GM19452 (cell line): ENCODE measurements at regions not wholly inside any gene's neighbourhood (a gene's known extent, or its start where the extent isn't known, plus 50 kb on each side); places are given as distances from the start of the nearest gene placed in this dataset.
"Not testable (repeated sequence)": the region's sequence is repeated elsewhere in the genome, so short reads cannot be mapped to it uniquely, and the experiment has no call there.

Experiments used
- ATAC-seq: cut with Tn5 transposase; IDR thresholded peaks from one replicate; pipeline ENCODE4 v1.9.1; 2021; ENCODE audit not compliant: unreplicated experiment

DNA sequence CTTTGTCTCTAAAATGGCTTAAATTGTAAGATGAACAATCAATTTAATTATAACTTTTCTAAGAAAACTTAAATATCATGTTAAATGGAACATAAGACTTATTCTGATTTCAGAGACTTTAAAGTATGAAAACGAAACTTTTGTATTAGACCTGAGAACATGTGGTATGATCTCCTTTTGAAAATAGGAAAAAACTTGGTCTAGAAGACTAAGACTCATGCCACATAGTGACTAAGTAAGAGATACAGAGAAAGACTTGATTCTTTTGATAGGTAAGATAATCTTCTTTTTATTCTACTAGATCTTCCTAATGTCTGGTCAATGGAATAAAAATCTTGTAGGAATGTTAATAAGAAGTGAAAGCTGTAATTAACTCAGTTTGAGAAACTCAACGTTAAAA, 326.3 kb upstream of the GRIA3 start:
- no peak for ATAC-seq

DNA sequence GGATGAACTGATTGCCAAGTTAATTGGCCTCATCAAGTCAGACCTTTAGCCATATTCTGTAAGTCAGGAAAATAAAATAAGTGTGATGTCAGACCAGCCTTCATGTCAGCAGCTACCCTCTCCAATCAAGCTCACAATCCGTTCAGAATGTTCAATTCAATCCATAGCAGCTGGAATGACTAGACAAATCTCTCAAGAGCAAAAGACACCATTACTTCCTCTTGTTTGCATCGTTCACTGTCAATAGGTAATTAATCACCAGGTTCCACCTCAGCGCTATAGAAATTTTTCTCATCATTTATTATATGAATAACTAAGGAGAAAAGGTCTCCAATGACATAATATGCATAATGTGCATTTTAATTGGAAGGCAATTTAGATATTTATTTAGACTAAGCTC, 321.0 kb upstream of the GRIA3 start:
- ATAC-seq, result no peak

DNA sequence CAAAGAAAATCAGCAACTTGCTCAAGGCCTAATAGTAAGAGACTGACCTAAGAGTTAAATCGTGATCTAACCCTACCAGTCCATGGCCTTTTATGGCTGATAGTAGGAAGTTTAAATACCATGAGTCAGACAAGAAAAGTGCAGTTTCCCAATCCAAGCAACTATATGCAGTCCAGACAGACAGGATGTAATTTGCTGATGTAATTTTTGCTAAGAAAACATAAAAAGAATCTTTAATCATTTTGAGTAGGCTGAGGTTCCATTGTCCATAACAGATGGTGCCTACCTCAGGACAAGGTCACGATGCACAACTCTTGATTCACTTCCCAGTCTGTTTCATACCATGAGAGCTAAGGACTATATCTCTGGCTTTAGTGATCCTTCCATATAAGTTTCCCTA, 317.5 kb upstream of the GRIA3 start:
- no peak for ATAC-seq

GRCh38 chrX:122868631-122869030, 315.4 kb upstream of the GRIA3 start:
- no peak for ATAC-seq

DNA sequence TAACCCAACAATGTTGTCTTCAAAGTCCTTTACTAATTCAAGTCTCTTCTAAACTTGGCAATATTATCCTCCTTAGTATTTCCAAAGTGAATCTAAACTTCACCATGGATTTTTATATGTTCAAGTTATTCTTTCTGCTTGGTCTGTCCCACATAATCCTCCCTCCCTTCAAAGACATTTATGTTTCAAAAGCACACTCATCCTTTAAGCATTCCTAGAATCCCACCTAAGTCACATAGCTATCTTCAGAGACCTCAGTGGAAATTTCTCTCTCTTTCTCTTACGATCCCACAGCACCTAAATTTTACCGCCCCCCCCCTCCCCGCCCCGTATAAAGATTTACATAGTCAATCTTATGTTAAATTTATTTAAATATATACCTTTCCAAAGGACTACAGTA, 314.9 kb upstream of the GRIA3 start:
- ATAC-seq, result no peak

DNA sequence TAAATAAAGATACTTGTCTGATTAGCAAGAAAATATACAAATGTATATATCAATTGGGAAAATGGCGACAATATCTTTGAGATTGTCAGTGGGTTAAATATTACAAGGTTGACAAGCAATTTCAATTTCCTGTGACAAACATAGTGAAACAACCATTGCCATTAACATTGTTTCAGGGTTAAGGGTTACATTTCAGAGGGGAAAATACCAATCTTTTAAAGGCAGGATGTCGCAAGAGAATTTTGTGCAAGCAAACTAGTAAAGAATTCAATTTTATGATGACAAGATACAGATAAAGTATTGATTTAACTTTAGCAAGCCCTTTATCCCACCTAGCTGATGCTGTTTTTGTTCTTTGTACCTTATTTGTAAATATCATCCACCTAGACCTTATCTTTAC, 305.8 kb upstream of the GRIA3 start:
- ATAC-seq, result no peak

- ATAC-seq, result no peak
Measured at GRCh38 chrX:122880952-122881351, 303.1 kb upstream of the GRIA3 start.

GRCh38 chrX:122890729-122891128, 293.3 kb upstream of the GRIA3 start:
- ATAC-seq, result no peak

DNA sequence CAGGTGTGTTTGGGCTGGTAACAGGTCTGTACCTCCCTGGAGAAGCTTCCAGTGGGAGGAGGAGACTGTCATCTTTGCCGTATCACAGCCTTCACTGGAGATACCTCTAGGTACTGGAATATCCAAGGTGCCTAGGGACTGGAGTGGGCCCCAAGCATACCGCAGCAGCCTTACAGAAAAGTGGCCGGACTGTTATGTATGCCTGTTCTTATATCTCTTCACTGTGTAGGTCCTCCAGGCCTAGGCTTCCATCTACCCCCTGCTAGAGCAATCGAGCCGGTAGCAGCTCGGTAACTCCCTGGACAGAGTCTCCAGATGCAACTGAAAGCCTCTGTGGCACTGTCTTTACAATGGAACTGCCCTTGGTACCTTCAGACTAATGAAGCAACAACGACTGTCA, 277.4 kb upstream of the GRIA3 start:
- ATAC-seq, result no peak

DNA sequence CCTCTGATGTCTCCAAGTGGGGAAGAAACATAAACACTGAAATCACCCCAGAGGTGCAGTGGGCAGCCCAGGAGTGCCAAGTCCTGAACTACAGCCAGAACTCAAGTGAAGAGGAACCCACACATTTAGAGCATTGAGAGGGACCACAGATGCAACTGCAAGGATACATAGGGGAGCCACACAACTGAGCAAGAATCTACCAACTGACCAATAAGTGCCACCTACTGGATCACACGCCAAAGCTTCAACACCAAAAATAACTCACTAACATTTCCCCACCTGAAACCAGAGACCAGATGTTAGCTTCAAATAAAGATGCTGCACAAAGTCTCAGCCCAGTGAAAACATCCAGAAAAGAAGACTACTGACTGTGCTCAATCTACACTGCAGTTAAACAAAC, 276.7 kb upstream of the GRIA3 start:
- no peak for ATAC-seq

DNA sequence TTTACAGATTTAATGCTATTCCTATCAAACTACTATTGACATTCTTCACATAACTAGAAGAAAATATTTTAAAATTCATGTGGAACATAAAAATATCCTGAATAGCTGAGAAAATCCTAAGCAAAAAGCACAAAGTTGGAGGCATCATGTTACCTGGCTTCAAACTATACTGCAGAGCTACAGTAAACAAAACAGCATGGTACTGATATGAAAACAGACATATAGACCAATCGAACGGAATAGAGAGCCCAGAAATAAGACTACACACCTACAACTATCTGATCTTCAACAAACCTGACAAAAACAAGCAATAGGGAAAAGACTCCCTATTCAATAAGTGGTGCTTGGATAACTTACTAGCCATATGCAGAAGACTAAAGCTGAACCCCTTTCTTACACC, 273.4 kb upstream of the GRIA3 start:
- ATAC-seq, result no peak

GRCh38 chrX:122913134-122913533, 270.9 kb upstream of the GRIA3 start:
- no peak for ATAC-seq

GRCh38 chrX:122913764-122914163, 270.3 kb upstream of the GRIA3 start:
- ATAC-seq, result no peak

- no peak for ATAC-seq
Measured at GRCh38 chrX:122914256-122914655, 269.8 kb upstream of the GRIA3 start.

DNA sequence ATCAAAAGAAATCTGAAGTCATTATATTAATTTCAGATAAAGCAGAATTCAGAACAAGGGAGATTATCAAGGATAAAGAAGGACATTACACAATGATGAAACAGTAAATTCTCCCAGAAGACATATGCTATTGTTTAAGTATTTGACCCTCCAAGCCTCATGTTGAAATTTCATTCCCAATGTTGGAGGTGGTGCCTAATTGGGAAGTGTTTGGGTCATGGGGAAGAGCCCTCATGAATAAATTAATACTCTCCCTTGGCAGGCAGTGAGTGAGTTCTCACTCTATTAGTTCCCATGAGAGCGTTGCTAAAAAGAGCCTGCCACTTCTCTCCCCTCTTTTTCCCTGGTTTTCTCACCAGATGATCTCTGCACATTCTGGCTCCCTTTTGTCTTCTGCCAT, 249.9 kb upstream of the GRIA3 start:
- ATAC-seq, result no peak

GRCh38 chrX:122940199-122940598, 243.9 kb upstream of the GRIA3 start:
- ATAC-seq, result no peak

DNA sequence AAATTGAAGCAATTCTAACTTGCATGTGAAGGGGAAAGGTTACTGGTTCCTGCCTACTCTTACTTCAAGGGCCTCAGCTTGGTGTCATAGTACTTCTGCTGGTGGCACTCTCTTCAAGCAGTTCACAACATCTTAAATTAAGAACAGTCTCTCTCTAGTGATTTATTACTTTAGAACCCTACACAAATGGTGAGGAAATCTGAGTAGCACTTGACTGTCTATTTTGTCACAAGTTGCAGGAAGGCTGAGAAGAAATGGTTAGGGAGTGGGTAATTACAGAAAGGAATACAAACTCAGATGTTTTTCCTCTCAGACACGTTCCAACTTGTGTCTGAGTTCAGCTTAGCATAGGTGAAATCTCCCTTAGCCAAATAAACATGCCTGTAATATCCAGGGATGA, 242.3 kb upstream of the GRIA3 start:
- no peak for ATAC-seq

DNA sequence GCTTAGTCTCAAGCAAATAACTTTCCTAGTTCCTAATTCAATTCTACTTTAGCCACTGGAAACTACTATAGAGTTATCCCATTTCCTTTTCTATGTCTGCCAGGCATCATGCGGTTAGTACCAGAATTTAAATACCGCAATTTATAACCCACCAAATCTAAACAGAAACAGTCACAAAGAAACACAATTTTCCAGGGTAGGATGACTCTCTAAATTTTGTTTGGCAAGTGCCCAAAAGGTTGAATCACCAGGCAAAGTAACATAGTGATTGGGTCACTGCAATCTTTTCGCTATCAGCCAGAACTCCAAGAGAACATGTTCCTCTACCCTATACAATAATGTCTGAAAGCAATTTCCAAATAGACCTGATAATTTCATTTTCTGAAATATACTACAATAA, 240.2 kb upstream of the GRIA3 start:
- ATAC-seq, result no peak

- no peak for ATAC-seq
Measured at GRCh38 chrX:122945328-122945727, 238.8 kb upstream of the GRIA3 start.

DNA sequence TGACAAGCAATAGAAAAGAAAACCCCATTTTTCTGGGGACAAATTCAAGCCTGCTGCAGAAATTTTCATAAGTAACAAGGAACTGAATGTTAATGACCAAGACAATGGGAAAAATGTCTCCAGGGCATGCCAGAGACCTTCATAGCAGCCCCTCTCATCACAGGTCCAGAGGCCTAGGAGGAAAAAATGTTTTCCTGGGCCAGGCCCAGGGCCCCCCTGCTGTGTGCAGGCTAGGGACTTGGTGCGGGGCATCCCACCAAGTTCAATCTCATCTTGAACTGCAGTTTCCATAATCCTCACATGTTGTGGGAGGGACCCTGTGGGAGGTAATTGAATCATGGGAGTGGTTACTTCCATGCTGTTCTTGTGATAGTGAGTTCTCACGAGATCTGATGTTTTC, 211.5 kb upstream of the GRIA3 start:
- no peak for ATAC-seq

DNA sequence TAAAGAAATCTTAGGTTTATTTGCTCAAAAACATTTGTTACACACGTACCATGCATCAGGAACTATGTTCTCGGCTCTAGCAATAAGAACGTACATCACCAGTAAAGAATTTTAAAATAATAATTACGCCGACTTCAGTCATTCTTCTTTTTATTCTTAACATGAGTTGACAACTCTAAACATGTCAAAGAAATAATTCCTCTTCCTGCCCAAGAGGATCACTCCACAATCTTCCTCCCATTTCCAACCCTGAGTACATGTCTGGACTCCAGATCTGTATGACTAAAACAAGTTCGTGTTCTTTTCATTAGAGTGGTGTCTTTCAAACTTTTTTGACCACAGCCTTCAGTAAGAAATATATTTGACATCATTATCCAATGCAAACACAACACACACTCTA, 201.6 kb upstream of the GRIA3 start:
- ATAC-seq, result no peak

DNA sequence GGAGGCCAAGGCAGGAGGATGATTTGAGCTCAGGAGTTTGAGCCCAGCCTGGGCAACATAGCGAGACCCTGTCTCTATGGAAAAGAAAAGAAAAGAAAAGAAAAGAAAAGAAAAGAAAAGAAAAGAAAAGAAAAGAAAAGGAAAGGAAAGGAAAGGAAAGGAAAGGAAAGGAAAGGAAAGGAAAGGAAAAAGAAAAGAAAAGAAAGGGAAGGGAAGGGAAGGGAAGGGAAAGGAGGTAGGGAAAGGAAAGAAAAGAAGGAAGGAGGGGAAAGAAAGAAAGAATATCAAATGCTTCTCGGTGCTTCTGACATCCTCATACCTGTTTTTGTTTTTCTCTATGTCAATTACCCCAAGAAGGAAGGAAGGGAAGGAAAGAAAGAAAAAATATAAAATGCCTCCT, 181.2 kb upstream of the GRIA3 start:
- not testable (repeated sequence) for ATAC-seq

DNA sequence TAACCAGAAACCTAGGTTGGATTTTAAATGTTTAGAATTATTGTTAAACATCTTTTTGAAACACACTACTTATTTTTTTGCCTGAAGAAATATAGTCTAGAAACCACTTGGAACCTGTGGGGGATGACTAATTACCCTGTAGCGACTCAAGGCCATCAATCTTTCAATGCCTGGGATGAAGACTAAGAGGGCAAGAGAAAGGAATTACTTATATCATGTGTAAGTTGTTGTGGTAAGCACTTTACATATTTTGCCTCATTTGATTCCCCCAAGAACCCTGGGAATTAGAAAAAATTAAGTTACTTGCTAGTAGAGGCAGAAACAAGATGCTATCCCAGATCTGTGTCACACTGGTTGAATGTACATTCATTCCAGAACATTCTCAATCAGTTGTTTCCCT, 170.9 kb upstream of the GRIA3 start:
- ATAC-seq, result no peak

DNA sequence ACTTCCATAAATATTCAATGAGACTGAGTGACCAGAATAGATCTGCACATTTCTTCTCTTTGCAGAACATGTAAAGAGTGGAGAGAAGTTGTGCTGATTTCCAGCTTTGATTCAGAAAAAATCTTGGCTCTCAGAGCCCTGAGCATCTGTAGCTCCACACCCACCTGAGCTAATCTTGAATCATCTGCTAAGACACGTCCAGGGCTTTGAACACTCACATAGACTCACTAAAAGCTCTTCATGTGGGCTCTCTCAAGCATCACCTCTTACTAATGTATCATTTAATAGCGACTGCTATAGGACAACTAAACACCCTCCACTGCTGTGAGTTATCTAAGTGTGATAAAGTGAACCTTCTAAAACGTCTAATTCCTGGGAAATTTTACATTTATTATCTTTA, 147.7 kb upstream of the GRIA3 start:
- ATAC-seq, result no peak
